SK-N-MC (cell line): ENCODE measurements at regions not wholly inside any gene's neighbourhood (a gene's known extent, or its start where the extent isn't known, plus 50 kb on each side); places are given as distances from the start of the nearest gene placed in this dataset.

ENCODE experiments used
- DNase-seq: peaks from one replicate; pipeline ENCODE4 v3.0.0-alpha.2; 2011; ENCODE audit warnings: low read depth, low spot score
- H3K27ac ChIP-seq: fragments of 200-600 bp; sonication (generic); 2 replicates; pipeline ENCODE4 v1.5.1; 2016; ENCODE audit warnings: mixed run types
- H3K36me3 ChIP-seq: fragments of 200-600 bp; sonication (generic); 2 replicates; pipeline ENCODE4 v1.6.1; 2017; ENCODE audit warnings: antibody characterized with exemption, low read length, mixed read lengths; ENCODE audit not compliant: insufficient read depth
- H3K4me3 ChIP-seq: fragments of 200-600 bp; sonication (generic); 2 replicates; pipeline ENCODE4 v1.5.1; 2016
- H3K9ac ChIP-seq: fragments of 200-600 bp; sonication (generic); 2 replicates; pipeline ENCODE4 v1.8.0; 2017; ENCODE audit warnings: mixed run types, mixed read lengths; ENCODE audit not compliant: insufficient read length
- H3K9me3 ChIP-seq: fragments of 200-600 bp; sonication (generic); 2 replicates; pipeline ENCODE4 v1.6.1; 2017; ENCODE audit warnings: low read depth, mild to moderate bottlenecking, antibody characterized with exemption, low read length, moderate library complexity, mixed read lengths
- EZH2 ChIP-seq: fragments of 200-600 bp; sonication (generic); IDR thresholded peaks from one replicate; pipeline ENCODE4 v1.6.1; 2017; ENCODE audit warnings: antibody characterized with exemption
- FOXP2 ChIP-seq: optimal IDR thresholded peaks from 2 replicates; pipeline ENCODE3; 2011; ENCODE audit warnings: mild to moderate bottlenecking, moderate library complexity; ENCODE audit not compliant: insufficient read depth; ENCODE audit errors: extremely low read length, control extremely low read depth
- POLR2AphosphoS5 ChIP-seq: IDR thresholded peaks from 2 replicates; pipeline ENCODE4 v1.6.1; 2012; ENCODE audit warnings: mild to moderate bottlenecking, low read depth, low read length, borderline replicate concordance

DNA sequence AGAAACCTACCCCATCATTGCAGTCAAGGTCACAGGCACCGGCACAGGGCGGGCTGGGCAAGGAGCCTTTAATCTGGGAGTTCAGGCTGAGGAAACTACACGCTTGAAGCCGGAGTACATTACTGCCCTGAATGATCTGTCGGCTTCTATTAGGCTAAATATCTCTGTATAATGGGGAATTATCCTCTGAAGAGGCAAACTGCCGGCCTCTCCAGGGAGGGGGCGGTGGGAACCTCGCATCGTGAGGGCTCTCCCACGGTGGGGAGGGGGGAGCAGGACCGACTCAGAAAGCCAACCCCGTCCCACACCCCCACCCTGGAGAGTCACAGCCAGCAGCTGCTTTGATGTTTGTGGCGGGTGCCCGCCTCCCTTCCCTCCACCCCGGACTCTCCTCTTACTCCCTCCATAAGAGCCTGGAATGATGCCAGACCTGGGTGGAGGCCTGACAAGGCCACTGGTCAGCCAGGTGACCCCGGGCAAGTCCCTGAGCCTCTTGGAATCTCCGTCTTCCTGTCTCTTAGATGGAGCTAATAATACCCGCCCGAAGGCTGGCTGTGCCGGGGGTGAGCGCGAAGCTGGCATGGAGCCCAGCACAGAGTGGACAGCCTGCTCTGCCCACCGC lies 63.4 kb upstream of the LINGO1 start:
- no peak overlapping the region for H3K27ac ChIP-seq
- no peaks in the 10 kb centered on the region for H3K36me3 ChIP-seq
- no peak for DNase-seq
- no peak overlapping the region for H3K9ac ChIP-seq
- TF ChIP-seq POLR2AphosphoS5 (no peak), EZH2 (no peak), FOXP2 (no peak)
- no peaks in the 10 kb centered on the region for H3K9me3 ChIP-seq
- H3K4me3 ChIP-seq, result no peak overlapping the region

DNA sequence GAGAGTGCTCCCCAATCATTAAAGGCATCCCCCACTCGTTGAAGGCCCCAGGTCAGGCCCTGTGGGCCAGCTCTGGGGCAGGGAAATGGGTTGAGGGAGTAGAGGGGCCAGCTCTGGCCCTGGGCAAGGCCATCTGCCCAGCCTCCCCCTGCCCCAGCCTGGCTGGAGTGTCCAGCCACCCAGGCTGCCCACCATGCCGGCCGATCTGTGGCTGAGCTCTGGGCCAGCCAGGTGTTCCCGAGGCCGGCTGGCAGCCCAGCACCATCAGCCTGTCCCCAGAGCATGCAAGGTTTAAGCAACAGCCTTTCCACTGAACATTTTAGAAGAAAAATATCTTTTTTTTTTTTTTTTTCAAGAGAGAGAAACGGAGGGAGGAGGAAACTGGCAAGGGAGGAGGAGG lies 62.8 kb upstream of the LINGO1 start:
- Histone ChIP-seq H3K36me3 (no peaks in the 10 kb centered on the region), H3K27ac (no peak overlapping the region), H3K9me3 (no peaks in the 10 kb centered on the region), H3K9ac (no peak overlapping the region), H3K4me3 (no peak overlapping the region)
- DNase-seq, result no peak
- TF ChIP-seq FOXP2 (no peak), EZH2 (no peak), POLR2AphosphoS5 (no peak)

DNA sequence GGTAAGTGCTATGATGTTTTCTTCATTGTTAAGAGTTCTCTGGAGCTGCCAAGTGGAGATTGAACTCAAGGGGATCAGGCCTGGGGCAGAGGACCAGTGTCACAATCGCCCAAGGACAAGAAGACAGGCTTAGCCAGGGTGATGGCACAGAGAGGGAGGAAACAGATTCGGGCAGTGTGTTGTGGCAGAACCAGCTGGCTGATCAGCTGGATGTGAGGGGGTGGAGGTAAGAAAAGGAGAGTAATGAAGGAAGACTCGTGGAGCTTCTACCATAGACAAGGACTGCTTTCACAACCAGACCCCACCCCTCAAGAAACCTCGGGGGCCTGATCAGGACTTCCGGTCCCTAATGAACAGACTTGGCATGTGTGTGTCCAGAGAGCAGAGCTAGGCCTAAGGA lies 60.9 kb upstream of the LINGO1 start:
- no peak for TF ChIP-seq FOXP2
- no peak for TF ChIP-seq EZH2
- no peak for TF ChIP-seq POLR2AphosphoS5

DNA sequence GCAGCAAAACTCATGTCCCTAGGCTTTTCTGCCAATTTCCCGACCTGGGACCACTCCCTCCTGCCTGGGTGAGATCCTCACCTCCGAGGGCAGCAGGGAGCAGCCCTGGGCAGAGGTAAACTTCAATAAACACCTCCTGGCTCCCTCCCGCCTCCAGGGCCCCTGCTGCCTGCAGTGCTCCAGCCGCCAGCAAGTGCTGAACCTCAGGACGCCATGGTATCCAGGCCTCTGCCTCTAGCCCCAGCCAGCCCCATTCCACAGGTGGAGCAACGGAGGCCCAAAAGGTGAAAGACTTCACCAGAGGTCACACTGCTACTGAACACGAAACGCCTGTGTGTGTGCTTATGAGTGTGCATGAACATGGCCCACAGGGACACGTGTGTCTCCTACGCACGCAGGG lies 59.9 kb upstream of the LINGO1 start:
- Histone ChIP-seq H3K36me3 (no peaks in the 10 kb centered on the region), H3K4me3 (no peak overlapping the region), H3K9ac (no peak overlapping the region), H3K9me3 (no peaks in the 10 kb centered on the region), H3K27ac (no peak overlapping the region)
- DNase-seq, result no peak
- TF ChIP-seq POLR2AphosphoS5, result no peak
- TF ChIP-seq EZH2, result no peak
- TF ChIP-seq FOXP2, result no peak

More for the DNA sequence above, 60.9 kb upstream of the LINGO1 start:
- Histone ChIP-seq H3K9me3 (no peaks in the 10 kb centered on the region), H3K4me3 (no peak overlapping the region), H3K27ac (no peak overlapping the region), H3K36me3 (no peaks in the 10 kb centered on the region), H3K9ac (no peak overlapping the region)
- DNase-seq, result no peak

DNA sequence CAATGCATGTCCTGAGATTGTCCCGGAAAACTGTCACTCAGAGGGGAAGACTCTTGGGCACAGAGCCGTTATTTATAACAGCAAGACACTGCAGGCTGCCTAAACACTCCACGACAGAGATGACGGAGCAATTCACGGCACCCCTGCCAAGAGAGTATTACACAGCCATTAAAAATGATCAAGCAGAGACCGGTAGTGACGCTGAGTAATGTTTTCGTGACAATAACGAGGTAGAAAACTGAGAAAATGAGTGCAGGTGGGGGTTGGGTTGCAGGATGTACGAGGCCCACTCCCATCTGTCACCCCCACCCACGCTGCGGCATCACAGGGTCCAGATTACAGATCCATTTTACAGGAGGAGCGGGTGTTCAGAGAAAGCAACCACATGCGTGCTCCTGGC lies 58.9 kb upstream of the LINGO1 start:
- H3K27ac ChIP-seq, result no peak overlapping the region
- no peak overlapping the region for H3K9ac ChIP-seq
- H3K4me3 ChIP-seq, result no peak overlapping the region
- H3K9me3 ChIP-seq, result no peaks in the 10 kb centered on the region
- TF ChIP-seq EZH2 (no peak), FOXP2 (no peak), POLR2AphosphoS5 (no peak)
- DNase-seq, result no peak
- H3K36me3 ChIP-seq, result no peaks in the 10 kb centered on the region

DNA sequence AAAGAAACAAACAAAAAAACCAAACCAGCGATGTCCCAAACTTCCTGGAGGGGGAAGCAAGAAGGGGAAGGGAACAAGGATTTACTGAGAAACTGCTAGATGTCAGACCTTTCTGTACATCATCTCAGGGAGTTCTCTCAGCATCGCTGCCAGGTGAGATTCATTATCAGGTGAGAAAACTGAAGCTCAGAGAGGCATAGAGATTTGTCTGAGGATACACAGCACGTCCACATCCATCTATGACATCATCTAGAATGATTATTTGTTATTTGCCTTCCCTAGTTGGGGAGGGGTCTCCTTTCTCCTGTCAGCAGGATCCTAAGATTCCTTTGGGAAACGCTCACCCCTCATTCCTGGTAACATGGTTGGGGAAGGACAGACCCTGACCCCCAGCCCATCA lies 57.1 kb upstream of the LINGO1 start:
- no peak overlapping the region for H3K27ac ChIP-seq
- no peak overlapping the region for H3K4me3 ChIP-seq
- TF ChIP-seq EZH2 (no peak), POLR2AphosphoS5 (no peak), FOXP2 (no peak)
- no peaks in the 10 kb centered on the region for H3K36me3 ChIP-seq
- no peaks in the 10 kb centered on the region for H3K9me3 ChIP-seq
- H3K9ac ChIP-seq, result no peak overlapping the region
- no peak for DNase-seq

DNA sequence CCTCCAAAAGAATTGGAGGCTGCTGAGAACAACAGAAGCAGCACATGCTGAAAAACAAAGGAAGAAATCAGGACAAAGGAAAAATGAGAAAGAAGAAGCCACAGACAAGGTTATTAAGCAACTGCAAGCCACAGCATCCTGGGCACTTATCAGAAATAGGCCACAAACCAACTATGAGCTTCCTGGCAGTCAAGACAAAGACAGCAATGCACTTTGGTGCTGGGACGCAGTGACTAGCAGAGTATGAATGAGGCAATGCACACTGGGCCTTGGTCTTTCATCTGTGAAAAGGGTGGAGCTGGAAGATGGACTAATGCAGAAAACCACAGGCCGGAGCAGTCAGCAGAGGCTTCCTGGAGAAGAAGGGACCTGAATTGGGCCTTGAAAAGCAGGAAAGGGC lies 56.0 kb upstream of the LINGO1 start:
- H3K36me3 ChIP-seq, result no peaks in the 10 kb centered on the region
- no peak overlapping the region for H3K27ac ChIP-seq
- H3K9me3 ChIP-seq, result no peaks in the 10 kb centered on the region
- H3K9ac ChIP-seq, result no peak overlapping the region
- no peak overlapping the region for H3K4me3 ChIP-seq
- DNase-seq, result no peak
- TF ChIP-seq EZH2, result no peak
- no peak for TF ChIP-seq FOXP2
- no peak for TF ChIP-seq POLR2AphosphoS5

DNA sequence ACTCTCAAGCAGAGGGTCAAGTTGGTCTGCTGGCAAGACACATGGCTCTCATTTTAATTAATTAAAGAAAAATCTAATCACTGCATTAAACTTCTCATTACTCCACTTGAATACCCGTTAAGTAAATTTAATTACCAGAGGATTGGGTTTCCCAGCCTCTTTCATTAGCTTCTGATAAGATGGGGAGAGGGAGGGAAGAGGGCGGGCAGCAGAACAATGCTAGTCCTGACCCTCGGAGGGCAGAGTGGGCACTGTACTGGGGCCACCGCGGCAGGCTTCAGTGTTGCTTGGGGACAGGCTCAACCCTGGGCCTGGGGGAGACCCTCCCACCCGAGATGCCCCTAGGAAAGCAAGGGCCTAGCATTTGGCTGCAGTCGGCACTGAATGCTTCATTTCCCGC lies 55.6 kb upstream of the LINGO1 start:
- H3K36me3 ChIP-seq, result no peaks in the 10 kb centered on the region
- DNase-seq, result no peak
- no peak overlapping the region for H3K27ac ChIP-seq
- no peak overlapping the region for H3K4me3 ChIP-seq
- H3K9me3 ChIP-seq, result no peaks in the 10 kb centered on the region
- TF ChIP-seq EZH2 (no peak), FOXP2 (no peak), POLR2AphosphoS5 (no peak)
- no peak overlapping the region for H3K9ac ChIP-seq

DNA sequence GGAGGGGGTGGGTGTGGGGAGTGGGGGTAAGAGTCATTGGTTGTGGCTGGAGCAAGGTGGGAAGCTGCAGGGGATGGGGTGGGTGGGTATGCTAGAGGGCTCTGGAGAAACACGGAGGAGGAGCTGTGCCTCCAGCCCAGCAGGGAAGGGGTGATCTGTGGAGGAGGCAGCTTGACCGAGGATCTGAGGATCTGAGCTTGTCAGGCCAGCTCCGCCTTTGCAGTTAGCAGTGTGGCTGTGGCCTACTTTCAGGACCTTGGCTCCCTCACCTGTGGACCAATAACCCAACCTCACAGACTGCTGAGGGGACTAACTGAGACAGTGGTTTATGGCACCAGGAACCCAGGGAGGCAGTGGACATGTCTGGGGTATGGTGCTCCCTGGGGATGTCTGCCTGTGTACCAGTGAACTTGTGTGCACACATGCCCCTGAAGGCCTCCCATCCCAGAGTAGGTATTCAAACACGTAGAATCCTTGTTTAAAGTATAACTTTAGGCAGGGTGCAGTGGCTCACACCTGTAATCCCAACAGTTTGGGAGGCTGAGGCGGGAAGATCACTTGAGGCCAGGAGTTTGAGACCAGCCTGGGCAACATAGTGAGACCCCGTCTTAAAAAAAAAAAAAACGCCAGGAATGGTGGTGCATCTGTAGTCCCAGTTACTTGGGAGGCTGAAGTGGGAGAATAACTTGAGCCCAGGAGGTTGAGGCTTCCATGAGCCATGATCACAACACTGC lies 52.5 kb upstream of the LINGO1 start:
- TF ChIP-seq EZH2 (no peak), POLR2AphosphoS5 (no peak), FOXP2 (no peak)
- Histone ChIP-seq H3K4me3 (no peak overlapping the region), H3K9ac (no peak overlapping the region), H3K36me3 (no peaks in the 10 kb centered on the region), H3K9me3 (no peaks in the 10 kb centered on the region), H3K27ac (no peak overlapping the region)
- DNase-seq, result no peak
